ENCODE measurements at regions not wholly inside any gene's neighbourhood (a gene's known extent, or its start where the extent isn't known, plus 50 kb on each side); places are given as distances from the start of the nearest gene placed in this dataset.

GRCh38 chr2:238988752-238989151 lies 140.9 kb downstream of the TWIST2 start:
- Histone ChIP-seq H3K9me3 (ENCODE audit: control insufficient read depth, insufficient read depth, low read length) (peaks cover 1% of the 10 kb centered on the region; the same call in 1 of the 2 replicates), H2AK9ac (replicated peaks; ENCODE audit: low read depth, low read length, poor library complexity) (no peak overlapping the region), H3K14ac (replicated peaks; ENCODE audit: low read depth, low read length) (no peak overlapping the region), H2BK20ac (ENCODE audit: low read depth, low read length) (no peak overlapping the region), H3K9me1 (ENCODE audit: insufficient read depth, low read length) (no peaks in the 10 kb centered on the region), H2AFZ (replicated peaks; ENCODE audit: low read length, poor library complexity) (no peak overlapping the region), H3K56ac (ENCODE audit: extremely low read depth, insufficient read depth, low read length) (no peak overlapping the region), H4K20me1 (ENCODE audit: insufficient read depth, low read length) (no peaks in the 10 kb centered on the region), H2BK120ac (ENCODE audit: low read depth, low read length) (no peak overlapping the region), H2AK5ac (ENCODE audit: low read depth, low read length) (no peak overlapping the region), H3K23ac (ENCODE audit: low read depth, low read length) (no peak overlapping the region), H3K79me1 (ENCODE audit: low read depth in 1 of 2, low read length in 2 of 2) (no peaks in the 10 kb centered on the region), H4K8ac (ENCODE audit: low read depth in 2 of 2, low read length in 2 of 2) (no peak overlapping the region), H3K27ac (ENCODE audit: insufficient read depth, low read length) (no peak overlapping the region), H4K5ac (ENCODE audit: low read depth, low read length) (no peak overlapping the region), H3K4me3 (ENCODE audit: insufficient read depth, low read depth, low read length) (no peak overlapping the region), H3K4ac (ENCODE audit: low read depth, low read length) (no peak overlapping the region), H3K4me2 (ENCODE audit: low read depth, low read length) (no peak overlapping the region), H2BK15ac (ENCODE audit: low read depth, low read length) (no peak overlapping the region), H4K91ac (ENCODE audit: insufficient read depth, low read depth, low read length) (no peak overlapping the region), H3K9ac (ENCODE audit: low read depth, low read length) (no peak overlapping the region), H2BK5ac (ENCODE audit: low read depth, low read length, poor library complexity, severe bottlenecking) (no peak overlapping the region), H3K36me3 (ENCODE audit: control insufficient read depth, insufficient read depth, low read length) (no peaks in the 10 kb centered on the region), H3K27me3 (ENCODE audit: control insufficient read depth, insufficient read depth, low read length) (peaks cover 15% of the 10 kb centered on the region), H3K4me1 (ENCODE audit: control insufficient read depth, insufficient read depth, low read length) (no peaks in the 10 kb centered on the region), H3K18ac (ENCODE audit: low read depth, low read length) (no peak overlapping the region)
- ChIA-PET POLR2A (ENCODE audit: unreplicated experiment) (no interaction called here), CTCF (no interaction called here)
- DNase-seq (no peak), ATAC-seq (ENCODE audit: low read depth) (no peak)
- BruUV-seq (replicated peaks), result no TSS peak
- no peak for TF ChIP-seq CHD1 (IDR thresholded peaks at IDR 0.05; ENCODE audit: low read depth, low read length)
- no peak for TF ChIP-seq POLR2A (IDR thresholded peaks at IDR 0.05; ENCODE audit: low read depth, low read length)
- no peak for TF ChIP-seq BHLHE40 (IDR thresholded peaks at IDR 0.05; ENCODE audit: low read depth, low read length)
- no peak for TF ChIP-seq MXI1 (IDR thresholded peaks at IDR 0.05; ENCODE audit: borderline replicate concordance, low read depth, low read length)
- TF ChIP-seq CEBPB (IDR thresholded peaks at IDR 0.05; ENCODE audit: low read depth, low read length), result no peak
- no peak for TF ChIP-seq RAD21 (IDR thresholded peaks at IDR 0.05; ENCODE audit: low read length)
- TF ChIP-seq NFE2L2 (IDR thresholded peaks at IDR 0.05; ENCODE audit: low read depth, low read length), result no peak
- TF ChIP-seq, protein P1, sequence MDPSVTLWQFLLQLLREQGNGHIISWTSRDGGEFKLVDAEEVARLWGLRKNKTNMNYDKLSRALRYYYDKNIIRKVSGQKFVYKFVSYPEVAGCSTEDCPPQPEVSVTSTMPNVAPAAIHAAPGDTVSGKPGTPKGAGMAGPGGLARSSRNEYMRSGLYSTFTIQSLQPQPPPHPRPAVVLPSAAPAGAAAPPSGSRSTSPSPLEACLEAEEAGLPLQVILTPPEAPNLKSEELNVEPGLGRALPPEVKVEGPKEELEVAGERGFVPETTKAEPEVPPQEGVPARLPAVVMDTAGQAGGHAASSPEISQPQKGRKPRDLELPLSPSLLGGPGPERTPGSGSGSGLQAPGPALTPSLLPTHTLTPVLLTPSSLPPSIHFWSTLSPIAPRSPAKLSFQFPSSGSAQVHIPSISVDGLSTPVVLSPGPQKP (IDR thresholded peaks at IDR 0.05; ENCODE audit: borderline replicate concordance, low read depth, low read length), result no peak
- TF ChIP-seq, protein P2, sequence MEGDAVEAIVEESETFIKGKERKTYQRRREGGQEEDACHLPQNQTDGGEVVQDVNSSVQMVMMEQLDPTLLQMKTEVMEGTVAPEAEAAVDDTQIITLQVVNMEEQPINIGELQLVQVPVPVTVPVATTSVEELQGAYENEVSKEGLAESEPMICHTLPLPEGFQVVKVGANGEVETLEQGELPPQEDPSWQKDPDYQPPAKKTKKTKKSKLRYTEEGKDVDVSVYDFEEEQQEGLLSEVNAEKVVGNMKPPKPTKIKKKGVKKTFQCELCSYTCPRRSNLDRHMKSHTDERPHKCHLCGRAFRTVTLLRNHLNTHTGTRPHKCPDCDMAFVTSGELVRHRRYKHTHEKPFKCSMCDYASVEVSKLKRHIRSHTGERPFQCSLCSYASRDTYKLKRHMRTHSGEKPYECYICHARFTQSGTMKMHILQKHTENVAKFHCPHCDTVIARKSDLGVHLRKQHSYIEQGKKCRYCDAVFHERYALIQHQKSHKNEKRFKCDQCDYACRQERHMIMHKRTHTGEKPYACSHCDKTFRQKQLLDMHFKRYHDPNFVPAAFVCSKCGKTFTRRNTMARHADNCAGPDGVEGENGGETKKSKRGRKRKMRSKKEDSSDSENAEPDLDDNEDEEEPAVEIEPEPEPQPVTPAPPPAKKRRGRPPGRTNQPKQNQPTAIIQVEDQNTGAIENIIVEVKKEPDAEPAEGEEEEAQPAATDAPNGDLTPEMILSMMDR (conservative IDR thresholded peaks at IDR 0.05; ENCODE audit: low read depth, low read length), result no peak
- no peak for TF ChIP-seq RFX5 (IDR thresholded peaks at IDR 0.05; ENCODE audit: low read depth, low read length)
- TF ChIP-seq SMC3 (IDR thresholded peaks at IDR 0.05; ENCODE audit: low read depth, low read length), result no peak
- TF ChIP-seq FOS (IDR thresholded peaks at IDR 0.05; ENCODE audit: low read depth, low read length), result no peak
- TF ChIP-seq, protein P3, sequence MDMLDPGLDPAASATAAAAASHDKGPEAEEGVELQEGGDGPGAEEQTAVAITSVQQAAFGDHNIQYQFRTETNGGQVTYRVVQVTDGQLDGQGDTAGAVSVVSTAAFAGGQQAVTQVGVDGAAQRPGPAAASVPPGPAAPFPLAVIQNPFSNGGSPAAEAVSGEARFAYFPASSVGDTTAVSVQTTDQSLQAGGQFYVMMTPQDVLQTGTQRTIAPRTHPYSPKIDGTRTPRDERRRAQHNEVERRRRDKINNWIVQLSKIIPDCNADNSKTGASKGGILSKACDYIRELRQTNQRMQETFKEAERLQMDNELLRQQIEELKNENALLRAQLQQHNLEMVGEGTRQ (IDR thresholded peaks at IDR 0.05; ENCODE audit: low read depth, low read length), result no peak
- in situ Hi-C loops (cut with MboI; ENCODE audit: low sequenced_read_pairs), result no loop called here
- intact Hi-C loops (cut with micrococcal nuclease), result no loop called here
- 83% methylated on average over 4 of the region's 5 CpGs; no CpG with 5 or more reads in 1 of the 2 experiments for WGBS, 2 experiments (ENCODE audit: extremely low coverage in 2 of 2, insufficient read length in 1 of 2)
- dilution Hi-C loops (cut with HindIII; ENCODE audit: low sequenced_read_pairs, unreplicated experiment), result no loop called here
